Forelimb muscle (tissue), 1 donor: ENCODE measurements at regions not wholly inside any gene's neighbourhood (a gene's known extent, or its start where the extent isn't known, plus 50 kb on each side); places are given as distances from the start of the nearest gene placed in this dataset.

Experiments used
- DNase-seq: peaks from one replicate; pipeline ENCODE4 v3.0.0-alpha.2; 2013; ENCODE audit warnings: low read depth

- DNase-seq = no peak
Measured at GRCh38 chr9:23577611-23578010, 248.4 kb downstream of the ELAVL2 start.

GRCh38 chr9:23581931-23582330 is 244.1 kb downstream of the ELAVL2 start:
- DNase-seq = no peak

GRCh38 chr9:23582836-23583235 is 243.2 kb downstream of the ELAVL2 start:
- no peak for DNase-seq

GRCh38 chr9:23586906-23587305 is 239.1 kb downstream of the ELAVL2 start:
- no peak for DNase-seq

- no peak for DNase-seq
Measured at GRCh38 chr9:23587433-23587832, 238.6 kb downstream of the ELAVL2 start.

- DNase-seq = no peak
Measured at GRCh38 chr9:23587903-23588302, 238.1 kb downstream of the ELAVL2 start.

GRCh38 chr9:23590276-23591000 is 235.6 kb downstream of the ELAVL2 start:
- no peak for DNase-seq

GRCh38 chr9:23594421-23594820 is 231.6 kb downstream of the ELAVL2 start:
- no peak for DNase-seq

- no peak for DNase-seq
Measured at GRCh38 chr9:23596913-23597634, 229.0 kb downstream of the ELAVL2 start.

GRCh38 chr9:23598994-23599393 is 227.0 kb downstream of the ELAVL2 start:
- DNase-seq = no peak

- no peak for DNase-seq
Measured at GRCh38 chr9:23603311-23603710, 222.7 kb downstream of the ELAVL2 start.

- no peak for DNase-seq
Measured at GRCh38 chr9:23606107-23606506, 219.9 kb downstream of the ELAVL2 start.

- no peak for DNase-seq
Measured at GRCh38 chr9:23608456-23608855, 217.6 kb downstream of the ELAVL2 start.

GRCh38 chr9:23611869-23612268 is 214.2 kb downstream of the ELAVL2 start:
- DNase-seq = peak; percentile 62

GRCh38 chr9:23615569-23615968 is 210.5 kb downstream of the ELAVL2 start:
- no peak for DNase-seq

- no peak for DNase-seq
Measured at GRCh38 chr9:23621188-23621587, 204.9 kb downstream of the ELAVL2 start.

- no peak for DNase-seq
Measured at GRCh38 chr9:23621924-23622323, 204.1 kb downstream of the ELAVL2 start.

GRCh38 chr9:23622396-23622795 is 203.6 kb downstream of the ELAVL2 start:
- no peak for DNase-seq

- DNase-seq = no peak
Measured at GRCh38 chr9:23630488-23630887, 195.6 kb downstream of the ELAVL2 start.

GRCh38 chr9:23635276-23635675 is 190.8 kb downstream of the ELAVL2 start:
- no peak for DNase-seq

GRCh38 chr9:23636199-23636598 is 189.8 kb downstream of the ELAVL2 start:
- no peak for DNase-seq

- no peak for DNase-seq
Measured at GRCh38 chr9:23638011-23638410, 188.0 kb downstream of the ELAVL2 start.

GRCh38 chr9:23638837-23639426 is 187.1 kb downstream of the ELAVL2 start:
- DNase-seq = no peak
